Activated T-cell treated with anti-CD3 and anti-CD28 coated beads, Interleukin-2, amount 50 U/mL, for 4 hours (primary cell): ENCODE measurements at regions not wholly inside any gene's neighbourhood (a gene's known extent, or its start where the extent isn't known, plus 50 kb on each side); places are given as distances from the start of the nearest gene placed in this dataset.

Source experiments
- ATAC-seq, 2 donors: fragments of 200-7000 bp; cut with Tn5 transposase; one replicate each; pipeline ENCODE4 v1.10.0; 2021
- DNase-seq: peaks from one replicate; pipeline ENCODE4 v3.0.0-alpha.2; 2020
- H3K27me3 Mint-ChIP-seq: one replicate; pipeline ENCODE4 v1.8.0; 2021; ENCODE audit warnings: low read depth, mixed read lengths
- H3K36me3 Mint-ChIP-seq: one replicate; pipeline ENCODE4 v1.8.0; 2022; ENCODE audit warnings: mixed read lengths; ENCODE audit not compliant: insufficient read depth
- H3K4me1 Mint-ChIP-seq: one replicate; pipeline ENCODE4 v1.8.0; 2021; ENCODE audit warnings: low read depth, mixed read lengths
- H3K4me3 Mint-ChIP-seq: one replicate; pipeline ENCODE4 v1.8.0; 2021; ENCODE audit warnings: mild to moderate bottlenecking, moderate library complexity, mixed read lengths
- H3K9me3 Mint-ChIP-seq: one replicate; pipeline ENCODE4 v1.8.0; 2021; ENCODE audit warnings: mixed read lengths

DNA sequence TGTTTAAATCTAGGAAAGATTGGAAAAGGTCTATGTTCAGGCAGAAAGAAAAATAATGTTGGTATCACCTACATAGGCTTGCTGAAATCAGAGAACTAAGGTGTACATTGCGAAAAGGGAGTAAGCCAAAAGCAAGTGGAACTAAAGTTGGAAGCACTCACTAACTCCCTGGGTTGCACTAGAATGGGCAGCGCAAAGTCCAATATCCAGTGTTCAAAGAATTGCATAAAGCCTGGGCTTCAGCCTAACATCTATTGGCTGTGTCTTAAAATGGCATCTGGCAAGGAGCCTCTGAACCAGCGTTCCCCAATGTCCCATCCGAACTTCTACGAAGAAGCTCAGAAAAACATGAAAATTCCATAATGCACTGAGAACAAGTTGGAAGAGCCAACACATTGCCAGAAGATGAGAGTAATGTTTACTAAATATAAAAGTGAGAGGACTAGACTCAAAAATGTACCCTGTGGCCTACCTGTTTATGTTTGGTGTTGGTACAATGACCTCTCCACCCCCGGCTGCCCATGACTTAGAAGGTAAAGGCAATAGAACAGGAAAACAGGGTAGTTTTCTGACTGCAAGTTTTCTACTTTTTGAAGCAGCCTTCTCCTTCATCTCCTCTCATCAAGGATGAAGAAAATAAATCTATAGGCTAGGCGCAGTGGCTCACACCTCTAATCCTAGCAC, 275.9 kb upstream of the GHITM start:
- ATAC-seq, result no peak
- no peaks in the 10 kb centered on the region for H3K4me1 Mint-ChIP-seq
- no peaks in the 10 kb centered on the region for H3K36me3 Mint-ChIP-seq
- DNase-seq, result no peak
- H3K9me3 Mint-ChIP-seq, result peaks cover 5% of the 10 kb centered on the region
- peaks cover 8% of the 10 kb centered on the region for H3K27me3 Mint-ChIP-seq
- no peak overlapping the region for H3K4me3 Mint-ChIP-seq

GRCh38 chr10:83869898-83870297, 269.4 kb upstream of the GHITM start:
- DNase-seq (no peak), ATAC-seq (no peak)
- Mint-ChIP-seq H3K9me3 (no peaks in the 10 kb centered on the region), H3K4me3 (no peak overlapping the region), H3K27me3 (peaks cover 1% of the 10 kb centered on the region), H3K36me3 (no peaks in the 10 kb centered on the region), H3K4me1 (no peaks in the 10 kb centered on the region)

GRCh38 chr10:83871187-83872081, 267.9 kb upstream of the GHITM start:
- H3K36me3 Mint-ChIP-seq, result no peaks in the 10 kb centered on the region
- H3K4me3 Mint-ChIP-seq, result no peak overlapping the region
- H3K27me3 Mint-ChIP-seq, result no peaks in the 10 kb centered on the region
- H3K9me3 Mint-ChIP-seq, result no peaks in the 10 kb centered on the region
- peak; percentile 58 to 67 for ATAC-seq
- DNase-seq, result peak; percentile 29
- no peaks in the 10 kb centered on the region for H3K4me1 Mint-ChIP-seq

GRCh38 chr10:83880252-83880791, 259.0 kb upstream of the GHITM start:
- Mint-ChIP-seq H3K9me3 (no peaks in the 10 kb centered on the region), H3K4me3 (no peak overlapping the region), H3K4me1 (no peaks in the 10 kb centered on the region), H3K27me3 (no peaks in the 10 kb centered on the region), H3K36me3 (no peaks in the 10 kb centered on the region)
- ATAC-seq (no peak), DNase-seq (no peak)

DNA sequence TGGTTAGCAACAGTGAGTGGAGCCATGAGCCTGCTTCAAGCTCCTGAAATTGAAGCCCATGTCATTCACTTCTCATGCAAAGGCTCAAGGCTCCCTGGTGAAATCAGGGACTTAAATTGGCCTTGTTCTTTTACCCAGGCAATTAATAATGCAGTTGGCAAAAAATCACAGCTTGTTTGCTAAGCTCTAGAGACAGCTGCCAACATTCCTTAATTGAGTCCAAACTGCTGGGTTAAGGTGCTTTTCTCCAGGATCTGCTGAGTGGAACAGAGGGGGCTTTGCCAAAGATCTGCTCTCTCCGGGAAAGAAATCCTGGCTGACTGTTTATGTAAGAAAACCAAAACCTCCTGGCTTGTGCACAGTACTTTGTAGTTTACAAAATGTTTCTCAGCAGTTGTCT, 257.6 kb upstream of the GHITM start:
- H3K4me3 Mint-ChIP-seq, result no peak overlapping the region
- H3K27me3 Mint-ChIP-seq, result no peaks in the 10 kb centered on the region
- no peak for ATAC-seq
- H3K36me3 Mint-ChIP-seq, result no peaks in the 10 kb centered on the region
- H3K9me3 Mint-ChIP-seq, result no peaks in the 10 kb centered on the region
- H3K4me1 Mint-ChIP-seq, result no peaks in the 10 kb centered on the region
- DNase-seq, result no peak

DNA sequence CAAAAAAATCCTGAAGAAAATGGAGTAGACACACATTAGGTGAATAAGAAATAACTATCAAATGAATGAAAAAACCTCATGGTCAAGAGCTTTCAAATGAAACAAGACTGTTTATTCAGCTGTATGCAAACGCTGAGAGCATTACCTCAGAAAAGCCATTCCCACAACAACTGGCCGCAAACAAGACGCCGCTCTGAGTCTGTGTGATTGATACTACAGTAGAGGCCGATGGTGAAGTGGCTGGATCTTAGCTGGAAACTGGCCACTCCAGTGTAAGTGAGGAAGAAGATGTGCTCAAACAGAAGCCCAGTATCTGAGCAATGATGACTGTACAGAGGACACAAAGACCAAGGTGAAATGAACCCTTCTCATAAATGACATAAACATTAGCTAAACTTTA, 252.4 kb upstream of the GHITM start:
- ATAC-seq, result no peak
- H3K36me3 Mint-ChIP-seq, result no peaks in the 10 kb centered on the region
- no peak overlapping the region for H3K4me3 Mint-ChIP-seq
- peaks cover 3% of the 10 kb centered on the region for H3K27me3 Mint-ChIP-seq
- no peaks in the 10 kb centered on the region for H3K4me1 Mint-ChIP-seq
- H3K9me3 Mint-ChIP-seq, result no peaks in the 10 kb centered on the region
- no peak for DNase-seq

- no peaks in the 10 kb centered on the region for H3K36me3 Mint-ChIP-seq
- ATAC-seq, result no peak
- peaks cover 5% of the 10 kb centered on the region for H3K27me3 Mint-ChIP-seq
- DNase-seq, result no peak
- no peak overlapping the region for H3K4me3 Mint-ChIP-seq
- no peaks in the 10 kb centered on the region for H3K9me3 Mint-ChIP-seq
- no peaks in the 10 kb centered on the region for H3K4me1 Mint-ChIP-seq
Observed at GRCh38 chr10:83892737-83893136, 246.6 kb upstream of the GHITM start.

DNA sequence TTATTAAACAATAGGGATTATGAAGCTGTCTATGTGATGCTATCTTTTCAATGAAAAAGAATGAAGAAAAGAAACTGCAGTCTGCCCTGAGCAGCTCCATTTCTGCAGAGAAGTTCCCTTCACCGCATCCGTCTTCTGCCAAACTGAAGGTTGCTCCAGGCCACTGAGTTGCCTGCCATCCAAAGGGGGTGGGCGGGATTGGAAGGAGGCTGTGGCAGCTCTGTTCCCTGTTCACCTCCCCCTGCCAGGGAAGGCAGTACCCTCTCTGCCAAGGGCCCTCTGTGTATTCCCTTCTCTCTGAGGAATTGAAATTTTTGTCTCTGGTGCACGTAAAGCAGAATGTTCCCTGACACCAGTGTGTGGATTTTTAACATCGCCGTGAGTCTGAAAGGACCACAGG, 243.1 kb upstream of the GHITM start:
- DNase-seq, result no peak
- Mint-ChIP-seq H3K27me3 (peaks cover 2% of the 10 kb centered on the region), H3K4me1 (no peaks in the 10 kb centered on the region)

DNA sequence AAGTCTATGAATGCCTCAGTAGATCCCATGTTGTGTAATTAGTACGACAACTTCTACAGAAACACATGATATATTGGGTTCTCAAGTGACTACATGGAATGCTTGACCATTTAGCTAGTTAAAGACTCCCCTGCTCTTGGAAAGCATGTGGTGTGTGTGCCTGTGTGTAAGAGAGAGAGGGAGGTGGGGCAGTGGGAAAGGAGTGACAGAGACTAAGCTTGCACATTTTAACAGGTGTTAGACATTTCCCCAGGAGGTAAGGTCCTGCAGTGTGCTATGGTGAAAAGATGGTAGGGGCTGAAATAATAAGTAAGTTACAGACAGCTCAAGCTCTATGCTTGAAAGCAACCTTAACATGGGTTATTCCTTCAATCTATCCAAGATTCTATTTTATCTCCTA, 241.7 kb upstream of the GHITM start:
- Mint-ChIP-seq H3K4me3 (no peak overlapping the region), H3K4me1 (no peaks in the 10 kb centered on the region), H3K27me3 (peaks cover 2% of the 10 kb centered on the region), H3K36me3 (no peaks in the 10 kb centered on the region), H3K9me3 (no peaks in the 10 kb centered on the region)
- no peak for ATAC-seq
- DNase-seq, result no peak

More for the DNA sequence above, 243.1 kb upstream of the GHITM start:
- H3K9me3 Mint-ChIP-seq, result no peaks in the 10 kb centered on the region
- H3K36me3 Mint-ChIP-seq, result no peaks in the 10 kb centered on the region
- no peak overlapping the region for H3K4me3 Mint-ChIP-seq
- no peak for ATAC-seq

DNA sequence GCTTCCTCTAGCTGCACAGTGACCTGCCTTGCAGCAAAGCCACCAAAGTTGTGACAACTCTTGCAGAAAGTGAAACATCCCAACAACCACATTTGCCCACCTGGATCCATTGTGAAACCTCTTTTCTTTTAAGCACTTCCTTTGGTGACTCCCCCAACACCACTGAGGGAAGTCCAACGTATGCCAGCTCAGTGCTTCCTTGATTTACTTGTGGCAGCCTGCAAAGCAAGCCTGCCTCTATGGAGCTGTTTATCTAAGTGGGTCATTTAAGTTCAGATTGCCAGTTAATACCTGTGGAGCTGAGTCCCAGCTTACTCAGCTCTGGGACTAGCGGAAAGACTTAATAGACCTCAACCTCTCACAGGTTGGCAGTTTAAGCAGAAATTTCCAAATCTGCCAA, 230.8 kb upstream of the GHITM start:
- no peaks in the 10 kb centered on the region for H3K27me3 Mint-ChIP-seq

DNA sequence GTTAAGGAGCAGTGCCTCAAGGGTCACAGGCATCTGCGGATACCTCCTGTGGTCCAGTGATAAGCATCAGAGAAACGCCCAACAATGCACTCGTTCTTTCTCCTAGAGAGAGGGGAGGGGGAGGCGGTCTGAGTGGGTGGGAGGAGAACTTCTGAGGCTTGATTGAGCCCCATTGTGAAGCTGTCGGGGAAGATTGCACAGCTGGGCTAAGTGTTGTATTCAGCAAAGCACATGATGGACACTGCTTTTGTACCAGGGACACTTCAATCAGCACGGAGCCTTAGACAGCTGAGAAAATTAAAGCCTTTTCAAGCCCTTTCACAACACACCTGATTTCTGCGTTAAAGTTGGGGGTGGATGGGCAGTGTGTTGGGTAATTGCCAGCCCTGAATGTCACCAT, 230.3 kb upstream of the GHITM start:
- no peak for ATAC-seq
- H3K36me3 Mint-ChIP-seq, result no peaks in the 10 kb centered on the region
- H3K4me1 Mint-ChIP-seq, result no peaks in the 10 kb centered on the region
- no peaks in the 10 kb centered on the region for H3K27me3 Mint-ChIP-seq
- DNase-seq, result no peak
- H3K9me3 Mint-ChIP-seq, result no peaks in the 10 kb centered on the region
- no peak overlapping the region for H3K4me3 Mint-ChIP-seq

More for the DNA sequence above, 230.8 kb upstream of the GHITM start:
- Mint-ChIP-seq H3K36me3 (no peaks in the 10 kb centered on the region), H3K9me3 (no peaks in the 10 kb centered on the region), H3K4me1 (no peaks in the 10 kb centered on the region), H3K4me3 (no peak overlapping the region)
- DNase-seq (no peak), ATAC-seq (no peak)

GRCh38 chr10:83915801-83916200, 223.5 kb upstream of the GHITM start:
- DNase-seq (no peak), ATAC-seq (no peak)
- Mint-ChIP-seq H3K27me3 (peaks cover 7% of the 10 kb centered on the region), H3K9me3 (no peaks in the 10 kb centered on the region), H3K4me1 (no peaks in the 10 kb centered on the region), H3K4me3 (no peak overlapping the region), H3K36me3 (no peaks in the 10 kb centered on the region)

GRCh38 chr10:83917537-83918506, 221.5 kb upstream of the GHITM start:
- H3K27me3 Mint-ChIP-seq, result peaks cover 10% of the 10 kb centered on the region
- H3K9me3 Mint-ChIP-seq, result no peaks in the 10 kb centered on the region
- no peaks in the 10 kb centered on the region for H3K4me1 Mint-ChIP-seq
- H3K4me3 Mint-ChIP-seq, result no peak overlapping the region
- H3K36me3 Mint-ChIP-seq, result no peaks in the 10 kb centered on the region
- DNase-seq, result no peak
- ATAC-seq, result no peak

- no peak for DNase-seq
Observed at GRCh38 chr10:83919187-83919586, 220.1 kb upstream of the GHITM start.

More at GRCh38 chr10:83919187-83919586, 220.1 kb upstream of the GHITM start:
- Mint-ChIP-seq H3K36me3 (no peaks in the 10 kb centered on the region), H3K4me1 (no peaks in the 10 kb centered on the region), H3K27me3 (peaks cover 12% of the 10 kb centered on the region), H3K4me3 (no peak overlapping the region), H3K9me3 (no peaks in the 10 kb centered on the region)
- ATAC-seq, result no peak
